Smooth muscle cell (in vitro differentiated cells): ENCODE measurements at regions not wholly inside any gene's neighbourhood (a gene's known extent, or its start where the extent isn't known, plus 50 kb on each side); places are given as distances from the start of the nearest gene placed in this dataset.

ENCODE experiments used
- DNase-seq: peaks from one replicate; lab custom pipeline; 2025; ENCODE audit not compliant: unreplicated experiment; lab: John Stamatoyannopoulos, UW
- H2AFZ ChIP-seq: fragments of 200-600 bp; sonication (generic); 2 replicates; pipeline ENCODE4 v1.6.0; 2016; ENCODE audit warnings: antibody characterized with exemption, low read depth, mild to moderate bottlenecking
- H3F3A ChIP-seq: fragments of 200-600 bp; sonication (generic); 2 replicates; pipeline ENCODE4 v1.6.0; 2017; ENCODE audit warnings: antibody characterized with exemption, low read depth
- H3K27ac ChIP-seq: fragments of 200-600 bp; sonication (generic); 2 replicates; pipeline ENCODE4 v1.5.1; 2016; ENCODE audit warnings: low read depth, mild to moderate bottlenecking
- H3K27me3 ChIP-seq: fragments of 200-600 bp; sonication (generic); 2 replicates; pipeline ENCODE4 v1.6.1; 2016; ENCODE audit warnings: low read depth, mild to moderate bottlenecking
- H3K36me3 ChIP-seq: fragments of 200-600 bp; sonication (generic); 2 replicates; pipeline ENCODE4 v1.5.1; 2016; ENCODE audit warnings: low read depth
- H3K4me1 ChIP-seq: fragments of 200-600 bp; sonication (generic); 2 replicates; pipeline ENCODE4 v1.5.1; 2016; ENCODE audit warnings: low read depth
- H3K4me2 ChIP-seq: fragments of 200-600 bp; sonication (generic); 2 replicates; pipeline ENCODE4 v1.6.0; 2016; ENCODE audit warnings: mild to moderate bottlenecking
- H3K4me3 ChIP-seq: fragments of 200-600 bp; sonication (generic); 2 replicates; pipeline ENCODE4 v1.5.1; 2016; ENCODE audit warnings: mild to moderate bottlenecking
- H3K79me2 ChIP-seq: fragments of 200-600 bp; sonication (generic); 2 replicates; pipeline ENCODE4 v1.6.0; 2016; ENCODE audit warnings: low read depth, mild to moderate bottlenecking
- H3K9ac ChIP-seq: fragments of 200-600 bp; sonication (generic); 2 replicates; pipeline ENCODE4 v1.6.0; 2016; ENCODE audit warnings: low read depth
- H3K9me3 ChIP-seq: fragments of 200-600 bp; sonication (generic); replicated peaks from 2 replicates; pipeline ENCODE4 v1.5.1; 2016; ENCODE audit warnings: low read depth
- H4K20me1 ChIP-seq: fragments of 200-600 bp; sonication (generic); 2 replicates; pipeline ENCODE4 v1.6.0; 2016; ENCODE audit warnings: low read depth
- CTCF ChIP-seq: fragments of 200-600 bp; sonication (generic); IDR thresholded peaks from 2 replicates; pipeline ENCODE4 v1.5.1; 2017; ENCODE audit warnings: borderline replicate concordance, mild to moderate bottlenecking, antibody characterized with exemption; ENCODE audit not compliant: insufficient read depth, poor library complexity, severe bottlenecking
- WGBS: methylation state at CpG from one replicate; pipeline ENCODE4 v1.1.7; 2016; ENCODE audit warnings: low lambda C conversion rate; 5-methylcytosine and 5-hydroxymethylcytosine counted together

GRCh38 chr9:71363286-71363961, 242.0 kb upstream of the TRPM3 start:
- Histone ChIP-seq H3F3A (peaks cover 7% of the 10 kb centered on the region), H3K36me3 (no peaks in the 10 kb centered on the region), H3K27ac (no peak overlapping the region), H3K4me1 (peaks cover 23% of the 10 kb centered on the region), H3K79me2 (no peaks in the 10 kb centered on the region), H3K9me3 (no peaks in the 10 kb centered on the region), H3K4me2 (no peak overlapping the region), H3K27me3 (no peaks in the 10 kb centered on the region), H2AFZ (no peak overlapping the region), H3K9ac (no peak overlapping the region), H3K4me3 (no peak overlapping the region), H4K20me1 (no peaks in the 10 kb centered on the region)
- TF ChIP-seq CTCF = no peak
- no peak for DNase-seq
- WGBS = 75% methylated on average over 4 of the region's 4 CpGs

GRCh38 chr9:71361357-71361756, 239.9 kb upstream of the TRPM3 start:
- no peak for TF ChIP-seq CTCF
- Histone ChIP-seq H3K27me3 (no peaks in the 10 kb centered on the region), H3K4me1 (peaks cover 9% of the 10 kb centered on the region), H3K27ac (no peak overlapping the region), H4K20me1 (no peaks in the 10 kb centered on the region), H3K9ac (no peak overlapping the region), H3K36me3 (no peaks in the 10 kb centered on the region), H3K4me2 (no peak overlapping the region), H3K4me3 (no peak overlapping the region), H3F3A (peaks cover 3% of the 10 kb centered on the region), H2AFZ (no peak overlapping the region), H3K79me2 (no peaks in the 10 kb centered on the region), H3K9me3 (no peaks in the 10 kb centered on the region)
- no peak for DNase-seq
- 85% methylated on average over 2 of the region's 2 CpGs for WGBS

- Histone ChIP-seq H3F3A (no peaks in the 10 kb centered on the region), H4K20me1 (no peaks in the 10 kb centered on the region), H2AFZ (no peak overlapping the region), H3K4me3 (no peak overlapping the region), H3K27me3 (no peaks in the 10 kb centered on the region), H3K9me3 (no peaks in the 10 kb centered on the region), H3K79me2 (no peaks in the 10 kb centered on the region), H3K9ac (no peak overlapping the region), H3K4me1 (peaks cover under 1% of the 10 kb centered on the region), H3K36me3 (no peaks in the 10 kb centered on the region), H3K4me2 (peak overlapping the region; percentile 39), H3K27ac (no peak overlapping the region)
- no peak for DNase-seq
- WGBS = 17% methylated on average over 4 of the region's 4 CpGs
- TF ChIP-seq CTCF = no peak
Measured at GRCh38 chr9:71357346-71357745, 235.9 kb upstream of the TRPM3 start.

- no peaks in the 10 kb centered on the region for H3K36me3 ChIP-seq
- no peak overlapping the region for H3K4me3 ChIP-seq
- H3K9me3 ChIP-seq = no peaks in the 10 kb centered on the region
- H3K79me2 ChIP-seq = no peaks in the 10 kb centered on the region
- H3K9ac ChIP-seq = no peak overlapping the region
- TF ChIP-seq CTCF = no peak
- no peaks in the 10 kb centered on the region for H3K4me1 ChIP-seq
- no peak for DNase-seq
- no peaks in the 10 kb centered on the region for H4K20me1 ChIP-seq
- H3K27me3 ChIP-seq = no peaks in the 10 kb centered on the region
- WGBS = 66% methylated on average over 4 of the region's 4 CpGs
- H3F3A ChIP-seq = no peaks in the 10 kb centered on the region
- H3K4me2 ChIP-seq = peak overlapping the region; percentile 39
- no peak overlapping the region for H3K27ac ChIP-seq
- no peak overlapping the region for H2AFZ ChIP-seq
Measured at GRCh38 chr9:71355884-71356283, 234.5 kb upstream of the TRPM3 start.
